Adrenal gland (tissue), 9 donors: ENCODE measurements at regions not wholly inside any gene's neighbourhood (a gene's known extent, or its start where the extent isn't known, plus 50 kb on each side); places are given as distances from the start of the nearest gene placed in this dataset.

Experiments
- DNase-seq, 7 donors: peaks; one replicate each; pipeline ENCODE4 v3.0.0-alpha.2; 2019 to 2020
- H3K27ac ChIP-seq, 5 donors: fragments of 200-600 bp; sonication (generic) in 4 of 5; 1 replicate in 3 of 5; 2 replicates in 2 of 5; pipeline versions ENCODE4 v1.5.1 to v1.8.0; 2016 to 2020; ENCODE audit warnings: mild to moderate bottlenecking in 1 of 5
- H3K27me3 ChIP-seq: fragments of 200-600 bp; 2 replicates; pipeline ENCODE4 v1.8.0; 2021
- H3K36me3 ChIP-seq, 2 donors: fragments of 200-600 bp; replicated peaks in 1 of 2; 1 replicate in 1 of 2; 2 replicates in 1 of 2; pipeline versions ENCODE4 v1.5.1 to v1.8.0; 2018 to 2022
- H3K4me1 ChIP-seq, 2 donors: fragments of 200-600 bp; replicated peaks in 1 of 2; 1 replicate in 1 of 2; 2 replicates in 1 of 2; pipeline versions ENCODE4 v1.5.1 to v1.8.0; 2018 to 2021
- H3K4me3 ChIP-seq, 4 donors: fragments of 200-600 bp; sonication (generic) in 3 of 4; one replicate each; pipeline ENCODE4 v1.5.1; 2016 to 2018
- H3K9me3 ChIP-seq, 3 donors: fragments of 200-600 bp; sonication (generic) in 1 of 3; replicated peaks in 1 of 3; 1 replicate in 2 of 3; 2 replicates in 1 of 3; pipeline versions ENCODE4 v1.5.1 to v1.8.0; 2016 to 2021
- CTCF ChIP-seq, 6 experiments: fragments of 450-650 bp in 4 of 6; fragments of 200-600 bp in 2 of 6; sonication (generic) in 1 of 6; IDR thresholded peaks; 1 replicate in 5 of 6; 2 replicates in 1 of 6; pipeline versions ENCODE4 v1.5.1 to v1.8.0; 2016 to 2021; ENCODE audit warnings: antibody characterized with exemption in 6 of 6, mild to moderate bottlenecking in 2 of 6, moderate library complexity in 1 of 6
- POLR2A ChIP-seq, 2 donors: fragments of 450-650 bp; IDR thresholded peaks; one replicate each; pipeline ENCODE4 v1.6.1; 2017; ENCODE audit warnings: antibody characterized with exemption in 2 of 2, mild to moderate bottlenecking in 2 of 2, moderate library complexity in 1 of 2
- WGBS, 4 donors: extraction: QIAGEN DNeasy Blood & Tissue Kit in 2 of 4; methylation state at CpG; one replicate each; pipeline versions ENCODE4 v1.1.5 to v1.1.7; 2013 to 2017; 5-methylcytosine and 5-hydroxymethylcytosine counted together
- intact Hi-C, 2 donors: fragments of 100-400 bp; cut with DNase I; formaldehyde crosslinking; loops; one replicate each; pipeline versions ENCODE4 v1.14.1 to v1.15.0; 2022 to 2023
- donor health status: healthy with polysubstance abuse.
- donor health status: Bipolar disorder and iron deficiency.
- donor health status: DM: yes; HTN: yes; CAD: no.
- donor health status: DM: no; HTN: no; CAD: no.
- donor health status: DM: no; HTN: no; CAD: no.

- no peak for TF ChIP-seq POLR2A (IDR thresholded peaks at IDR 0.05)
- no peak for TF ChIP-seq CTCF (IDR thresholded peaks at IDR 0.05)
- Histone ChIP-seq H3K36me3 (no peaks in the 10 kb centered on the region), H3K9me3 (no peaks in the 10 kb centered on the region), H3K4me1 (no peaks in the 10 kb centered on the region), H3K4me3 (no peak overlapping the region), H3K27ac (no peak overlapping the region), H3K27me3 (no peaks in the 10 kb centered on the region)
- intact Hi-C loops: no loop called here
- WGBS, 4 donors: 68 to 74% (median 70%) methylated on average over 1 of the region's 1 CpG
- no peak for DNase-seq
These were observed 1185.5 kb downstream of the LRFN5 start for GRCh38 chr14:42792166-42792565.

- no peaks in the 10 kb centered on the region for H3K4me1 ChIP-seq
- no peaks in the 10 kb centered on the region for H3K36me3 ChIP-seq
- DNase-seq: no peak
- no peak for TF ChIP-seq POLR2A (IDR thresholded peaks at IDR 0.05)
- TF ChIP-seq CTCF (IDR thresholded peaks at IDR 0.05): no peak
- whole genome bisulfite sequencing, 4 donors: 67 to 79% (median 72%) methylated on average over 3 of the region's 3 CpGs
- no peak overlapping the region for H3K4me3 ChIP-seq
- intact Hi-C loops: no loop called here
- no peak overlapping the region for H3K27ac ChIP-seq
- H3K9me3 ChIP-seq: no peaks in the 10 kb centered on the region
- no peaks in the 10 kb centered on the region for H3K27me3 ChIP-seq
These were observed 1176.1 kb downstream of the LRFN5 start for GRCh38 chr14:42782754-42783153.

GRCh38 chr14:42778984-42779383, 1172.3 kb downstream of the LRFN5 start:
- no peak overlapping the region for H3K27ac ChIP-seq
- H3K4me1 ChIP-seq: no peaks in the 10 kb centered on the region
- no peaks in the 10 kb centered on the region for H3K36me3 ChIP-seq
- intact Hi-C loops: no loop called here
- H3K9me3 ChIP-seq: no peaks in the 10 kb centered on the region
- no peak for TF ChIP-seq POLR2A (IDR thresholded peaks at IDR 0.05)
- TF ChIP-seq CTCF (IDR thresholded peaks at IDR 0.05): no peak
- H3K27me3 ChIP-seq: no peaks in the 10 kb centered on the region
- no peak for DNase-seq
- H3K4me3 ChIP-seq: no peak overlapping the region
- WGBS, 4 donors: 81 to 95% (median 89%) methylated on average over 2 of the region's 2 CpGs

GRCh38 chr14:42750771-42751170, 1144.1 kb downstream of the LRFN5 start:
- no peak for TF ChIP-seq CTCF (IDR thresholded peaks at IDR 0.05)
- no peak for TF ChIP-seq POLR2A (IDR thresholded peaks at IDR 0.05)

More at GRCh38 chr14:42750771-42751170, 1144.1 kb downstream of the LRFN5 start:
- intact Hi-C loops: no loop called here
- DNase-seq: no peak
- Histone ChIP-seq H3K36me3 (no peaks in the 10 kb centered on the region), H3K4me1 (no peaks in the 10 kb centered on the region), H3K27ac (no peak overlapping the region), H3K9me3 (no peaks in the 10 kb centered on the region), H3K27me3 (no peaks in the 10 kb centered on the region), H3K4me3 (no peak overlapping the region)
